ENCODE measurements at regions not wholly inside any gene's neighbourhood (a gene's known extent, or its start where the extent isn't known, plus 50 kb on each side); places are given as distances from the start of the nearest gene placed in this dataset.

DNA sequence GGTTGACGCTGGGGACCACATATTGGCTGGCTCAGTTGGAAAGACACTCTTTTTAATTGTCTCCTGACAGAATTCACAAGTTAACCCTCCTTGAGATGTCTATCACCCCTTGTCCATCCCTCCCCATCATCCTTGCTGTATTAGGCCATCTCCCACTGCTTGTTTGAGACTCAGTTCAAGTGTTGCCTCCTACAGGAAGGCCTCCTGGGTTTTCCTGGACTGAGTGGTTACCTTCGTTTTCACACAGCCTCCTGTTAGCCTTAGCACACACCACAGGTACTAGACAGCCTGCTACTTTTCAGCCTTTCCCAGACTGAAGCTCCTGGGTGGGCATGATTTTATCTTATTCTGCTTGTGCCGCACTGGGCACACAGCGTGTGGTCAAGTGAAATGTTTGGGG lies 145.3 kb upstream of the STX18 start:
- Histone ChIP-seq H3K27ac (ENCODE audit: control insufficient read depth, insufficient read depth) (no peak overlapping the region), H3K4me3 (no peak overlapping the region), H3K9me3 (replicated peaks; ENCODE audit: control insufficient read depth, insufficient read depth, low read length) (no peaks in the 10 kb centered on the region; the same call in 2 of the 3 replicates), H3K36me3 (ENCODE audit: control insufficient read depth in 2 of 2, insufficient read depth in 2 of 2, low read length in 1 of 2) (no peaks in the 10 kb centered on the region), H3K9ac (ENCODE audit: control insufficient read depth, insufficient read depth, low read length) (no peak overlapping the region), H3K4me2 (ENCODE audit: control insufficient read depth, insufficient read depth) (no peak overlapping the region), H3K27me3 (replicated peaks in 1 of 2; ENCODE audit: control insufficient read depth in 2 of 2, insufficient read depth in 2 of 2, low read length in 1 of 2) (no peaks in the 10 kb centered on the region), H3K79me2 (ENCODE audit: control insufficient read depth, insufficient read depth, low read length) (no peaks in the 10 kb centered on the region), H4K20me1 (ENCODE audit: control insufficient read depth, insufficient read depth) (no peaks in the 10 kb centered on the region; the same call in 1 of the 2 replicates), H3K4me1 (ENCODE audit: control insufficient read depth, insufficient read depth, low read length) (peaks cover 15% of the 10 kb centered on the region), H2AFZ (ENCODE audit: control insufficient read depth, low read depth, low read length) (no peak overlapping the region)
- BruUV-seq (replicated peaks), result no TSS peak
- ChIA-PET RAD21 (ENCODE audit: unreplicated experiment) (no interaction called here), SMC1A (ENCODE audit: uncharacterized antibody, unreplicated experiment) (no interaction called here), POLR2A (no interaction called here), CTCF (no interaction called here)
- 98% methylated on average over 4 of the region's 4 CpGs for WGBS (ENCODE audit: insufficient coverage, insufficient replicate concordance, low lambda C conversion rate, missing lambda C conversion rate)
- intact Hi-C loops (cut with micrococcal nuclease; ENCODE audit: unreplicated experiment) (loop anchor here (5.0 kb wide), 2 partner anchors 195 to 200 kb away; no protein-coding TSS in a partner anchor), in situ Hi-C loops (cut with MboI) (no loop called here)
- FAIRE-seq (no peak), ATAC-seq (no peak), DNase-seq (ENCODE audit: low read depth, low spot score) (no peak)
- TF ChIP-seq KDM1A (IDR thresholded peaks at IDR 0.05; ENCODE audit: borderline replicate concordance), result no peak

DNA sequence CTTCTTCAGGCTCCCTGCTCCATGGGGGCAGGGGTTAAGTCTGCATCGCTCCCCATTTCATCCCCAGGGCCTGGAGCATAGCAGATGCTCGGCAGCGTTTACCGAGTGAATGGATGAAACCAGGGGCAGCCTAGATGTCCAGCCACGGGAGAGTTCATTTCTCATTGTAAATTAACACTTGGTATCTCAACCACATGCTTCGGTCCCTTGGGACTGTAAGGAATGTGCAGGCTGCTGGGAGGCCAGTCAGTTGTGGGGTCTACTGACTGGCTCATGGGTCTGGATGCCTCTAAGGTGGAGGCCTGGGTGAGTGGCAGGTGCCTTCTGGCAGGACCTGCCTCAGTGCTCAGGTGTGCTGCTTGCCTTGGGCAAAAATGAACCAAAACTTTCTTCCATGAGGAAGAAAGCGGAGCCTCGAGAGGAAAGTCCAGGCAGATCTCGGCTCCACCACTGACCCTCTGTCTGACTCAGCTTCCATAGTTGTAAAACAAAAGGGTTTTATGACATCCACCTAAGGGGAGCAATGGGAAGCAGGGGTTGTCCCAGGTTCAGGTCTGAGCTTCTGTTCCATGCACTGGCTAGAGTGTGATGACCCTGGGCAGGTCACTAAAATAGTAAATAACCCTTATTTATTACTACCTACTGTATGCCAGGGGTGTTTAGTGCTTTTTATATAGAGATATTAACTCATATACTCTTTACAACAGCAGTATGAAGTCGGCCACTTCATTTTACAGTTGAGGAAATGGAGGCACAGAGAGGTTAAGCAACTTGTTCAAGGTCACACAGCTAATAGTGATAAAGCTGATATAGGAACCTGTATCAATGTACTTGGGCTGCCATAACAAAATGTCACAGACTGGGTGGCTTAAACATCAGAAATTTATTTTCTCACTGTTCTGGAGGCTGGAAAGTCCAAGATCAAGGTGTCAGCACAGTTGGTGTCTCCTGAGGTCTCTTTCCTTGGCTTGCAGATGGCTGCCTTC lies 144.3 kb upstream of the STX18 start:
- Histone ChIP-seq H3K9ac (ENCODE audit: control insufficient read depth, insufficient read depth, low read length) (no peak overlapping the region), H3K9me3 (replicated peaks; ENCODE audit: control insufficient read depth, insufficient read depth, low read length) (no peaks in the 10 kb centered on the region; the same call in 2 of the 3 replicates), H3K79me2 (ENCODE audit: control insufficient read depth, insufficient read depth, low read length) (no peaks in the 10 kb centered on the region), H2AFZ (ENCODE audit: control insufficient read depth, low read depth, low read length) (no peak overlapping the region), H3K27me3 (replicated peaks in 1 of 2; ENCODE audit: control insufficient read depth in 2 of 2, insufficient read depth in 2 of 2, low read length in 1 of 2) (no peaks in the 10 kb centered on the region), H3K27ac (ENCODE audit: control insufficient read depth, insufficient read depth) (no peak overlapping the region), H3K4me2 (ENCODE audit: control insufficient read depth, insufficient read depth) (no peak overlapping the region), H3K36me3 (ENCODE audit: control insufficient read depth in 2 of 2, insufficient read depth in 2 of 2, low read length in 1 of 2) (no peaks in the 10 kb centered on the region), H4K20me1 (ENCODE audit: control insufficient read depth, insufficient read depth) (no peaks in the 10 kb centered on the region; the same call in 1 of the 2 replicates), H3K4me3 (no peak overlapping the region), H3K4me1 (ENCODE audit: control insufficient read depth, insufficient read depth, low read length) (peaks cover 15% of the 10 kb centered on the region)
- ChIA-PET CTCF (no interaction called here), POLR2A (interaction anchor here (0.6 kb wide), 1 partner anchor 9 kb away, joined by 3 read pairs; no protein-coding TSS in a partner anchor), RAD21 (ENCODE audit: unreplicated experiment) (interaction anchor here (0.5 kb wide), 1 partner anchor 52 kb away, joined by 3 read pairs; no protein-coding TSS in a partner anchor), SMC1A (ENCODE audit: uncharacterized antibody, unreplicated experiment) (no interaction called here)
- DNase-seq (ENCODE audit: low read depth, low spot score), result no peak
- no peak for ATAC-seq
- no peak for FAIRE-seq
- intact Hi-C loops (cut with micrococcal nuclease; ENCODE audit: unreplicated experiment), result loop anchor here (5.0 kb wide), 2 partner anchors 196 to 199 kb away; no protein-coding TSS in a partner anchor
- no peak for TF ChIP-seq EZH2 (IDR thresholded peaks at IDR 0.05; ENCODE audit: borderline replicate concordance, control insufficient read depth, low read depth, low read length)
- TF ChIP-seq CREM (IDR thresholded peaks at IDR 0.05; ENCODE audit: low read depth), result no peak
- no peak for TF ChIP-seq NR2C1 (IDR thresholded peaks at IDR 0.05)
- no peak for TF ChIP-seq SMAD5 (IDR thresholded peaks at IDR 0.05; ENCODE audit: low read depth)
- TF ChIP-seq, protein P1, sequence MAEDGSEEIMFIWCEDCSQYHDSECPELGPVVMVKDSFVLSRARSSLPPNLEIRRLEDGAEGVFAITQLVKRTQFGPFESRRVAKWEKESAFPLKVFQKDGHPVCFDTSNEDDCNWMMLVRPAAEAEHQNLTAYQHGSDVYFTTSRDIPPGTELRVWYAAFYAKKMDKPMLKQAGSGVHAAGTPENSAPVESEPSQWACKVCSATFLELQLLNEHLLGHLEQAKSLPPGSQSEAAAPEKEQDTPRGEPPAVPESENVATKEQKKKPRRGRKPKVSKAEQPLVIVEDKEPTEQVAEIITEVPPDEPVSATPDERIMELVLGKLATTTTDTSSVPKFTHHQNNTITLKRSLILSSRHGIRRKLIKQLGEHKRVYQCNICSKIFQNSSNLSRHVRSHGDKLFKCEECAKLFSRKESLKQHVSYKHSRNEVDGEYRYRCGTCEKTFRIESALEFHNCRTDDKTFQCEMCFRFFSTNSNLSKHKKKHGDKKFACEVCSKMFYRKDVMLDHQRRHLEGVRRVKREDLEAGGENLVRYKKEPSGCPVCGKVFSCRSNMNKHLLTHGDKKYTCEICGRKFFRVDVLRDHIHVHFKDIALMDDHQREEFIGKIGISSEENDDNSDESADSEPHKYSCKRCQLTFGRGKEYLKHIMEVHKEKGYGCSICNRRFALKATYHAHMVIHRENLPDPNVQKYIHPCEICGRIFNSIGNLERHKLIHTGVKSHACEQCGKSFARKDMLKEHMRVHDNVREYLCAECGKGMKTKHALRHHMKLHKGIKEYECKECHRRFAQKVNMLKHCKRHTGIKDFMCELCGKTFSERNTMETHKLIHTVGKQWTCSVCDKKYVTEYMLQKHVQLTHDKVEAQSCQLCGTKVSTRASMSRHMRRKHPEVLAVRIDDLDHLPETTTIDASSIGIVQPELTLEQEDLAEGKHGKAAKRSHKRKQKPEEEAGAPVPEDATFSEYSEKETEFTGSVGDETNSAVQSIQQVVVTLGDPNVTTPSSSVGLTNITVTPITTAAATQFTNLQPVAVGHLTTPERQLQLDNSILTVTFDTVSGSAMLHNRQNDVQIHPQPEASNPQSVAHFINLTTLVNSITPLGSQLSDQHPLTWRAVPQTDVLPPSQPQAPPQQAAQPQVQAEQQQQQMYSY (CRISPR knock-in tag; IDR thresholded peaks at IDR 0.05), result no peak
- TF ChIP-seq, protein P2, sequence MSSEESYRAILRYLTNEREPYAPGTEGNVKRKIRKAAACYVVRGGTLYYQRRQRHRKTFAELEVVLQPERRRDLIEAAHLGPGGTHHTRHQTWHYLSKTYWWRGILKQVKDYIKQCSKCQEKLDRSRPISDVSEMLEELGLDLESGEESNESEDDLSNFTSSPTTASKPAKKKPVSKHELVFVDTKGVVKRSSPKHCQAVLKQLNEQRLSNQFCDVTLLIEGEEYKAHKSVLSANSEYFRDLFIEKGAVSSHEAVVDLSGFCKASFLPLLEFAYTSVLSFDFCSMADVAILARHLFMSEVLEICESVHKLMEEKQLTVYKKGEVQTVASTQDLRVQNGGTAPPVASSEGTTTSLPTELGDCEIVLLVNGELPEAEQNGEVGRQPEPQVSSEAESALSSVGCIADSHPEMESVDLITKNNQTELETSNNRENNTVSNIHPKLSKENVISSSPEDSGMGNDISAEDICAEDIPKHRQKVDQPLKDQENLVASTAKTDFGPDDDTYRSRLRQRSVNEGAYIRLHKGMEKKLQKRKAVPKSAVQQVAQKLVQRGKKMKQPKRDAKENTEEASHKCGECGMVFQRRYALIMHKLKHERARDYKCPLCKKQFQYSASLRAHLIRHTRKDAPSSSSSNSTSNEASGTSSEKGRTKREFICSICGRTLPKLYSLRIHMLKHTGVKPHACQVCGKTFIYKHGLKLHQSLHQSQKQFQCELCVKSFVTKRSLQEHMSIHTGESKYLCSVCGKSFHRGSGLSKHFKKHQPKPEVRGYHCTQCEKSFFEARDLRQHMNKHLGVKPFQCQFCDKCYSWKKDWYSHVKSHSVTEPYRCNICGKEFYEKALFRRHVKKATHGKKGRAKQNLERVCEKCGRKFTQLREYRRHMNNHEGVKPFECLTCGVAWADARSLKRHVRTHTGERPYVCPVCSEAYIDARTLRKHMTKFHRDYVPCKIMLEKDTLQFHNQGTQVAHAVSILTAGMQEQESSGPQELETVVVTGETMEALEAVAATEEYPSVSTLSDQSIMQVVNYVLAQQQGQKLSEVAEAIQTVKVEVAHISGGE (CRISPR knock-in tag; IDR thresholded peaks at IDR 0.05), result no peak
- TF ChIP-seq NR2C2 (IDR thresholded peaks at IDR 0.05; ENCODE audit: borderline replicate concordance, control insufficient read depth, insufficient read length, low read depth), result no peak
- BruUV-seq (replicated peaks), result no TSS peak
- in situ Hi-C loops (cut with MboI), result no loop called here
- 94% methylated on average over 10 of the region's 10 CpGs for WGBS (ENCODE audit: insufficient coverage, insufficient replicate concordance, low lambda C conversion rate, missing lambda C conversion rate)

All from GM12878 (cell line).